GM12891 (cell line): ENCODE measurements at regions not wholly inside any gene's neighbourhood (a gene's known extent, or its start where the extent isn't known, plus 50 kb on each side); places are given as distances from the start of the nearest gene placed in this dataset.

Experiments
- PAX5 ChIP-seq: IDR thresholded peaks from 2 replicates; pipeline ENCODE4 v1.6.1; 2011; ENCODE audit warnings: low read length, moderate library complexity, mild to moderate bottlenecking; ENCODE audit not compliant: insufficient read depth, severe bottlenecking
- POLR2A ChIP-seq: IDR thresholded peaks from 2 replicates; pipeline ENCODE4 v1.6.1; 2011; ENCODE audit warnings: low read depth, low read length, control low read depth
- POLR2AphosphoS5 ChIP-seq: IDR thresholded peaks from 2 replicates; pipeline ENCODE4 v1.6.1; 2011; ENCODE audit warnings: low read depth, low read length, control low read depth
- POU2F2 ChIP-seq: IDR thresholded peaks from 2 replicates; pipeline ENCODE4 v1.6.1; 2011; ENCODE audit warnings: low read depth, mild to moderate bottlenecking, control low read depth, low read length, moderate library complexity
- SPI1 ChIP-seq: IDR thresholded peaks from 2 replicates; pipeline ENCODE4 v1.6.1; 2011; ENCODE audit warnings: low read depth, low read length, control low read depth
- TAF1 ChIP-seq: IDR thresholded peaks from 2 replicates; pipeline ENCODE4 v1.6.1; 2011; ENCODE audit warnings: low read depth, low read length, control low read depth

DNA sequence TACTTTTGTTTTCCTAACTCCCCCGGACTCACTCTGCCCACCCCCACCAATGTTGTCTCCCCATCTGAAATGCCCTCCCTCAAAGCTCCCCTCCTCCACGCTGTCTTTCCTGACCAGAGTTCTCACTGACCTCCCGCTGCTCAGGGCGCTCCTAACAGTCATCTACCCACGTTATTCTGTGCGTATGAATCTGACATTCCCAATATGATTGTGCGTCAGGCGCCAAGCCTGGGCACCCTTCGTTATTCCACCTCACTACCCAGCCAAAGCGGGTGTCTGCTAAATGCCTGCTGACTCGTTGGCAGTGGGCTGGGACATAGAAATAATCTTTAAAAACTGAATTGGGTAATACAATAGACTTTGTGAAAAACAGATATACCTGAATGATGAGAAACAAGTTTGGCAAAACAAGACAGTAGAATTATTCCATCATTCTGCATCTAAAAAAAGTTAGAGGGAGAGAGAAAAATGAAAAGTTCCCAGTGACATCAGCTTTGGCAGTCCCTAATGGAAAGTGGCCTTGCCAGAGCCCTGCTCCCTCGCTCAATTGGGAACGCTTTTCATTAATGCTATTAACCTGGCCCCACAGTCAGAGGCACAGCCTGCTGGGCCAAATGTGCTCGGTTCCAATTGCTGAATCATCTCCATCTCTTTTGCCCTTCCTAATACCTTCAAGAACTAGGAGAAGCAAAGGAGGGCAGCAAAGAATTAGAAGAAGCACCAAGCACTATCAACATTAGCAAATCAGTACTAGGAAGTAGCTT lies 74.0 kb upstream of the PLXNC1 start:
- TF ChIP-seq TAF1 (no peak), SPI1 (no peak), POLR2AphosphoS5 (no peak), POLR2A (no peak), POU2F2 (no peak), PAX5 (no peak)
